ENCODE measurements at regions not wholly inside any gene's neighbourhood (a gene's known extent, or its start where the extent isn't known, plus 50 kb on each side); places are given as distances from the start of the nearest gene placed in this dataset.

GRCh38 chr14:100011628-100012325 lies 53.4 kb upstream of the EVL start:
- TF ChIP-seq, protein P1, sequence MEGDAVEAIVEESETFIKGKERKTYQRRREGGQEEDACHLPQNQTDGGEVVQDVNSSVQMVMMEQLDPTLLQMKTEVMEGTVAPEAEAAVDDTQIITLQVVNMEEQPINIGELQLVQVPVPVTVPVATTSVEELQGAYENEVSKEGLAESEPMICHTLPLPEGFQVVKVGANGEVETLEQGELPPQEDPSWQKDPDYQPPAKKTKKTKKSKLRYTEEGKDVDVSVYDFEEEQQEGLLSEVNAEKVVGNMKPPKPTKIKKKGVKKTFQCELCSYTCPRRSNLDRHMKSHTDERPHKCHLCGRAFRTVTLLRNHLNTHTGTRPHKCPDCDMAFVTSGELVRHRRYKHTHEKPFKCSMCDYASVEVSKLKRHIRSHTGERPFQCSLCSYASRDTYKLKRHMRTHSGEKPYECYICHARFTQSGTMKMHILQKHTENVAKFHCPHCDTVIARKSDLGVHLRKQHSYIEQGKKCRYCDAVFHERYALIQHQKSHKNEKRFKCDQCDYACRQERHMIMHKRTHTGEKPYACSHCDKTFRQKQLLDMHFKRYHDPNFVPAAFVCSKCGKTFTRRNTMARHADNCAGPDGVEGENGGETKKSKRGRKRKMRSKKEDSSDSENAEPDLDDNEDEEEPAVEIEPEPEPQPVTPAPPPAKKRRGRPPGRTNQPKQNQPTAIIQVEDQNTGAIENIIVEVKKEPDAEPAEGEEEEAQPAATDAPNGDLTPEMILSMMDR (conservative IDR thresholded peaks at IDR 0.05 in 1 of 2, IDR thresholded peaks at IDR 0.05 in 1 of 2; ENCODE audit: extremely low read depth in 1 of 2, insufficient read depth in 1 of 2, low read depth in 1 of 2, low read length in 2 of 2), result no peak
- TF ChIP-seq EZH2 (IDR thresholded peaks at IDR 0.05; ENCODE audit: borderline replicate concordance, low read length), result no peak
